Liver (tissue), 8 donors: ENCODE measurements at regions not wholly inside any gene's neighbourhood (a gene's known extent, or its start where the extent isn't known, plus 50 kb on each side); places are given as distances from the start of the nearest gene placed in this dataset.

Source experiments
- DNase-seq: peaks from one replicate; pipeline ENCODE4 v3.0.0-alpha.2; 2017; ENCODE audit warnings: low spot score
- H3K27ac ChIP-seq, 2 donors: one replicate each; pipeline ENCODE4 v1.7.0; 2013; ENCODE audit warnings: inconsistent platforms in 2 of 2, low read length in 2 of 2, control low read depth in 1 of 2, low read depth in 1 of 2, mild to moderate bottlenecking in 1 of 2
- H3K27me3 ChIP-seq, 4 donors: one replicate each; pipeline versions ENCODE4 v1.6.1 to v1.7.0; 2013; ENCODE audit warnings: low read length in 3 of 4, inconsistent platforms in 1 of 4, mild to moderate bottlenecking in 1 of 4, moderate library complexity in 1 of 4; ENCODE audit not compliant: control insufficient read depth in 4 of 4, insufficient read depth in 4 of 4
- H3K36me3 ChIP-seq, 4 donors: one replicate each; pipeline versions ENCODE4 v1.6.1 to v1.7.0; 2013; ENCODE audit warnings: low read length in 3 of 4, mild to moderate bottlenecking in 3 of 4, low read depth in 1 of 4, moderate library complexity in 1 of 4; ENCODE audit not compliant: control insufficient read depth in 4 of 4, insufficient read depth in 3 of 4
- H3K4me1 ChIP-seq, 4 donors: one replicate each; pipeline versions ENCODE4 v1.6.1 to v1.7.0; 2013; ENCODE audit warnings: low read length in 3 of 4, mild to moderate bottlenecking in 3 of 4, moderate library complexity in 1 of 4; ENCODE audit not compliant: control insufficient read depth in 4 of 4, insufficient read depth in 4 of 4
- H3K4me3 ChIP-seq, 3 donors: one replicate each; pipeline versions ENCODE4 v1.6.1 to v1.7.0; 2013; ENCODE audit warnings: low read length in 3 of 3, control low read depth in 1 of 3, low read depth in 1 of 3, mild to moderate bottlenecking in 1 of 3
- H3K9ac ChIP-seq, 2 donors: one replicate each; pipeline ENCODE4 v1.7.0; 2013; ENCODE audit warnings: low read length in 2 of 2, mild to moderate bottlenecking in 2 of 2, moderate library complexity in 2 of 2, control low read depth in 1 of 2, low read depth in 1 of 2
- H3K9me3 ChIP-seq, 4 donors: one replicate each; pipeline versions ENCODE4 v1.6.1 to v1.7.0; 2013; ENCODE audit warnings: low read length in 3 of 4; ENCODE audit not compliant: control insufficient read depth in 4 of 4
- EGR1 ChIP-seq, 2 donors: IDR thresholded peaks; 2 replicates each; pipeline ENCODE4 v1.6.1; 2016 to 2018; ENCODE audit warnings: antibody characterized with exemption in 2 of 2, low read depth in 2 of 2
- FOXA1 ChIP-seq: IDR thresholded peaks from 2 replicates; pipeline ENCODE4 v1.6.1; 2016; ENCODE audit warnings: antibody characterized with exemption
- FOXA2 ChIP-seq: IDR thresholded peaks from 2 replicates; pipeline ENCODE4 v1.6.1; 2016; ENCODE audit warnings: antibody characterized with exemption
- GABPA ChIP-seq, 2 donors: IDR thresholded peaks in 1 of 2; conservative IDR thresholded peaks in 1 of 2; 2 replicates each; pipeline ENCODE4 v1.6.1; 2016; ENCODE audit warnings: antibody characterized with exemption in 2 of 2, mild to moderate bottlenecking in 1 of 2, moderate library complexity in 1 of 2
- HNF4A ChIP-seq, 2 donors: conservative IDR thresholded peaks; 2 replicates each; pipeline ENCODE4 v1.6.1; 2016; ENCODE audit warnings: antibody characterized with exemption in 2 of 2, mild to moderate bottlenecking in 2 of 2
- HNF4G ChIP-seq: IDR thresholded peaks from 2 replicates; pipeline ENCODE4 v1.6.1; 2016; ENCODE audit warnings: antibody characterized with exemption
- JUND ChIP-seq, 2 donors: IDR thresholded peaks; 2 replicates each; pipeline ENCODE4 v1.6.1; 2016; ENCODE audit warnings: antibody characterized with exemption in 2 of 2
- NR2F2 ChIP-seq: IDR thresholded peaks from 2 replicates; pipeline ENCODE4 v1.6.1; 2016; ENCODE audit warnings: antibody characterized with exemption
- RAD21 ChIP-seq, 2 donors: IDR thresholded peaks; 2 replicates each; pipeline ENCODE4 v1.6.1; 2016; ENCODE audit warnings: antibody characterized with exemption in 2 of 2, mild to moderate bottlenecking in 2 of 2
- RXRA ChIP-seq, 2 donors: IDR thresholded peaks; 2 replicates each; pipeline ENCODE4 v1.6.1; 2017 to 2018; ENCODE audit warnings: antibody characterized with exemption in 2 of 2, mild to moderate bottlenecking in 1 of 2
- TAF1 ChIP-seq: conservative IDR thresholded peaks from 2 replicates; pipeline ENCODE4 v1.6.1; 2016; ENCODE audit warnings: antibody characterized with exemption, mild to moderate bottlenecking
- YY1 ChIP-seq: IDR thresholded peaks from 2 replicates; pipeline ENCODE4 v1.6.1; 2016; ENCODE audit warnings: antibody characterized with exemption, mild to moderate bottlenecking
- WGBS: extraction: QIAGEN DNeasy Blood & Tissue Kit; methylation state at CpG from one replicate; pipeline ENCODE4 v1.1.7; 2013; 5-methylcytosine and 5-hydroxymethylcytosine counted together
- TF ChIP-seq, protein P1 (sequence below): IDR thresholded peaks from 2 replicates; pipeline ENCODE4 v1.6.1; 2016; ENCODE audit warnings: antibody characterized with exemption
- TF ChIP-seq, protein P2 (sequence below): fragments of 150-350 bp; IDR thresholded peaks from 2 replicates; pipeline ENCODE4 v1.5.1; 2017; ENCODE audit warnings: improper control_type of control experiment, low read depth, low read length; ENCODE audit not compliant: missing input control
- TF ChIP-seq, protein P3 (sequence below): IDR thresholded peaks from 2 replicates; pipeline ENCODE4 v1.6.1; 2016; ENCODE audit warnings: antibody characterized with exemption
- TF ChIP-seq, protein P4 (sequence below): IDR thresholded peaks from 2 replicates; pipeline ENCODE4 v1.6.1; 2016; ENCODE audit warnings: antibody characterized with exemption, mild to moderate bottlenecking
- donor health status: healthy.
- donor health status: healthy.
- donor health status: healthy.
- donor health status: healthy.
- donor health status: healthy.

DNA sequence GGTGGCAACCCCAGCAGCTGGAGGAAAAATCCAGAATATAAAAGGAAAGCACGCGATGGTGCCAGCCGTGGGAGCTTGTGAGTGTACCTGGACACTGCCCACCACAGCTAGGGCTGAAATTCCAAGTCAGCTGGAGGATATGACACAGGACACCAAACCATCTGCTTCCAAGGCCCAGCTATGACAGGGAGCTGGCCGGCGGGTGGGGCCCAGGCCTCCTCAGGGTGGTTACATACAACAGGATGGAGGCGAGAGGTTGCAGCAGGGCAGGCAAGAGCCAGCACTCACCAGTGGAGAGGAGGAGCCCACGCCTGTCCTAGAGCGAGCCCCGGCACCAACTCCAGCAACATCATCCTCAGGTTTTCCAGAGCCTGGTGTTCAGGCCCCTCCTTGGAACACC, 163.2 kb upstream of the RPL38 start:
- H3K27ac ChIP-seq = no peak overlapping the region
- no peaks in the 10 kb centered on the region for H3K4me1 ChIP-seq
- no peak overlapping the region for H3K4me3 ChIP-seq
- no peak for TF ChIP-seq GABPA (IDR thresholded peaks at IDR 0.05 in 1 of 2, conservative IDR thresholded peaks at IDR 0.05 in 1 of 2)
- TF ChIP-seq HNF4A (conservative IDR thresholded peaks at IDR 0.05) = no peak
- no peak for TF ChIP-seq YY1
- TF ChIP-seq RXRA (IDR thresholded peaks at IDR 0.05) = no peak
- TF ChIP-seq, protein P1, sequence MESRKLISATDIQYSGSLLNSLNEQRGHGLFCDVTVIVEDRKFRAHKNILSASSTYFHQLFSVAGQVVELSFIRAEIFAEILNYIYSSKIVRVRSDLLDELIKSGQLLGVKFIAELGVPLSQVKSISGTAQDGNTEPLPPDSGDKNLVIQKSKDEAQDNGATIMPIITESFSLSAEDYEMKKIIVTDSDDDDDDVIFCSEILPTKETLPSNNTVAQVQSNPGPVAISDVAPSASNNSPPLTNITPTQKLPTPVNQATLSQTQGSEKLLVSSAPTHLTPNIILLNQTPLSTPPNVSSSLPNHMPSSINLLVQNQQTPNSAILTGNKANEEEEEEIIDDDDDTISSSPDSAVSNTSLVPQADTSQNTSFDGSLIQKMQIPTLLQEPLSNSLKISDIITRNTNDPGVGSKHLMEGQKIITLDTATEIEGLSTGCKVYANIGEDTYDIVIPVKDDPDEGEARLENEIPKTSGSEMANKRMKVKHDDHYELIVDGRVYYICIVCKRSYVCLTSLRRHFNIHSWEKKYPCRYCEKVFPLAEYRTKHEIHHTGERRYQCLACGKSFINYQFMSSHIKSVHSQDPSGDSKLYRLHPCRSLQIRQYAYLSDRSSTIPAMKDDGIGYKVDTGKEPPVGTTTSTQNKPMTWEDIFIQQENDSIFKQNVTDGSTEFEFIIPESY = no peak
- TF ChIP-seq JUND (IDR thresholded peaks at IDR 0.05) = no peak
- no peak for TF ChIP-seq RAD21 (IDR thresholded peaks at IDR 0.05)
- TF ChIP-seq FOXA2 = no peak
- TF ChIP-seq HNF4G = no peak
- TF ChIP-seq TAF1 = no peak
- TF ChIP-seq NR2F2 = no peak
- H3K9me3 ChIP-seq = no peaks in the 10 kb centered on the region
- no peak for DNase-seq
- 85% methylated on average over 9 of the region's 9 CpGs for WGBS
- H3K36me3 ChIP-seq = no peaks in the 10 kb centered on the region
- no peak overlapping the region for H3K9ac ChIP-seq
- H3K27me3 ChIP-seq = no peaks in the 10 kb centered on the region

DNA sequence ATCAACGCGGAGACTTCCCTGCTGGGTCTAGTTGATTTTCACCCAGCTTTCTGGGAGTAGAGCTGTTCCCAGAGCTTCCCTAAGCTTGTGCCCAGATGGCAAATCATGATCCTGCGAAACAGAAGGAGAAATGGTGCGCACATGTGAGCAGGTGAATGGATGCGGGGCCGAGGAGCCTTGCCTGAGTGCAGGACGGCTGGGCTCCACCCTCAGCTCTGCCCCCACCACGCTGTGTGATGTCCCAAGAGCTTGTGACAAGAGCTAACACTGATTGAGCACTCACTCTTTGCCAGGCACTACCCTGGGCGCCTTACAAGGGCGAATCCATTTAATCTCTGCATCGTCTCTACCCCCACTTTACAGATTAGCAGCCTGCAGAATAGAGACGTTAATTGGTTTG, 162.7 kb upstream of the RPL38 start:
- Histone ChIP-seq H3K4me3 (no peak overlapping the region), H3K27ac (no peak overlapping the region), H3K9ac (no peak overlapping the region), H3K9me3 (no peaks in the 10 kb centered on the region), H3K4me1 (no peaks in the 10 kb centered on the region), H3K27me3 (no peaks in the 10 kb centered on the region), H3K36me3 (no peaks in the 10 kb centered on the region)
- WGBS = 79% methylated on average over 12 of the region's 12 CpGs
- TF ChIP-seq EGR1 (IDR thresholded peaks at IDR 0.05; ENCODE audit: low read depth in 2 of 2) = no peak
- TF ChIP-seq, protein P1 = no peak
- TF ChIP-seq HNF4G = no peak
- TF ChIP-seq, protein P2, sequence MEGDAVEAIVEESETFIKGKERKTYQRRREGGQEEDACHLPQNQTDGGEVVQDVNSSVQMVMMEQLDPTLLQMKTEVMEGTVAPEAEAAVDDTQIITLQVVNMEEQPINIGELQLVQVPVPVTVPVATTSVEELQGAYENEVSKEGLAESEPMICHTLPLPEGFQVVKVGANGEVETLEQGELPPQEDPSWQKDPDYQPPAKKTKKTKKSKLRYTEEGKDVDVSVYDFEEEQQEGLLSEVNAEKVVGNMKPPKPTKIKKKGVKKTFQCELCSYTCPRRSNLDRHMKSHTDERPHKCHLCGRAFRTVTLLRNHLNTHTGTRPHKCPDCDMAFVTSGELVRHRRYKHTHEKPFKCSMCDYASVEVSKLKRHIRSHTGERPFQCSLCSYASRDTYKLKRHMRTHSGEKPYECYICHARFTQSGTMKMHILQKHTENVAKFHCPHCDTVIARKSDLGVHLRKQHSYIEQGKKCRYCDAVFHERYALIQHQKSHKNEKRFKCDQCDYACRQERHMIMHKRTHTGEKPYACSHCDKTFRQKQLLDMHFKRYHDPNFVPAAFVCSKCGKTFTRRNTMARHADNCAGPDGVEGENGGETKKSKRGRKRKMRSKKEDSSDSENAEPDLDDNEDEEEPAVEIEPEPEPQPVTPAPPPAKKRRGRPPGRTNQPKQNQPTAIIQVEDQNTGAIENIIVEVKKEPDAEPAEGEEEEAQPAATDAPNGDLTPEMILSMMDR = no peak
- no peak for TF ChIP-seq RAD21 (IDR thresholded peaks at IDR 0.05)
- no peak for TF ChIP-seq FOXA2
- no peak for TF ChIP-seq JUND (IDR thresholded peaks at IDR 0.05)
- TF ChIP-seq, protein P3, sequence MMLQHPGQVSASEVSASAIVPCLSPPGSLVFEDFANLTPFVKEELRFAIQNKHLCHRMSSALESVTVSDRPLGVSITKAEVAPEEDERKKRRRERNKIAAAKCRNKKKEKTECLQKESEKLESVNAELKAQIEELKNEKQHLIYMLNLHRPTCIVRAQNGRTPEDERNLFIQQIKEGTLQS = no peak
- no peak for TF ChIP-seq RXRA (IDR thresholded peaks at IDR 0.05)
- TF ChIP-seq, protein P4, sequence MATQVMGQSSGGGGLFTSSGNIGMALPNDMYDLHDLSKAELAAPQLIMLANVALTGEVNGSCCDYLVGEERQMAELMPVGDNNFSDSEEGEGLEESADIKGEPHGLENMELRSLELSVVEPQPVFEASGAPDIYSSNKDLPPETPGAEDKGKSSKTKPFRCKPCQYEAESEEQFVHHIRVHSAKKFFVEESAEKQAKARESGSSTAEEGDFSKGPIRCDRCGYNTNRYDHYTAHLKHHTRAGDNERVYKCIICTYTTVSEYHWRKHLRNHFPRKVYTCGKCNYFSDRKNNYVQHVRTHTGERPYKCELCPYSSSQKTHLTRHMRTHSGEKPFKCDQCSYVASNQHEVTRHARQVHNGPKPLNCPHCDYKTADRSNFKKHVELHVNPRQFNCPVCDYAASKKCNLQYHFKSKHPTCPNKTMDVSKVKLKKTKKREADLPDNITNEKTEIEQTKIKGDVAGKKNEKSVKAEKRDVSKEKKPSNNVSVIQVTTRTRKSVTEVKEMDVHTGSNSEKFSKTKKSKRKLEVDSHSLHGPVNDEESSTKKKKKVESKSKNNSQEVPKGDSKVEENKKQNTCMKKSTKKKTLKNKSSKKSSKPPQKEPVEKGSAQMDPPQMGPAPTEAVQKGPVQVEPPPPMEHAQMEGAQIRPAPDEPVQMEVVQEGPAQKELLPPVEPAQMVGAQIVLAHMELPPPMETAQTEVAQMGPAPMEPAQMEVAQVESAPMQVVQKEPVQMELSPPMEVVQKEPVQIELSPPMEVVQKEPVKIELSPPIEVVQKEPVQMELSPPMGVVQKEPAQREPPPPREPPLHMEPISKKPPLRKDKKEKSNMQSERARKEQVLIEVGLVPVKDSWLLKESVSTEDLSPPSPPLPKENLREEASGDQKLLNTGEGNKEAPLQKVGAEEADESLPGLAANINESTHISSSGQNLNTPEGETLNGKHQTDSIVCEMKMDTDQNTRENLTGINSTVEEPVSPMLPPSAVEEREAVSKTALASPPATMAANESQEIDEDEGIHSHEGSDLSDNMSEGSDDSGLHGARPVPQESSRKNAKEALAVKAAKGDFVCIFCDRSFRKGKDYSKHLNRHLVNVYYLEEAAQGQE = no peak
- no peak for TF ChIP-seq HNF4A (conservative IDR thresholded peaks at IDR 0.05)
- TF ChIP-seq GABPA (IDR thresholded peaks at IDR 0.05 in 1 of 2, conservative IDR thresholded peaks at IDR 0.05 in 1 of 2) = no peak
- TF ChIP-seq YY1 = no peak
- TF ChIP-seq FOXA1 = no peak
- TF ChIP-seq TAF1 = no peak
- no peak for DNase-seq
